GM18867 (cell line): ENCODE measurements at regions not wholly inside any gene's neighbourhood (a gene's known extent, or its start where the extent isn't known, plus 50 kb on each side); places are given as distances from the start of the nearest gene placed in this dataset.

ENCODE experiments used
- ATAC-seq: cut with Tn5 transposase; IDR thresholded peaks from one replicate; pipeline ENCODE4 v1.9.1; 2021; ENCODE audit warnings: mild to moderate bottlenecking, moderate library complexity; ENCODE audit not compliant: unreplicated experiment

- ATAC-seq, result peak; percentile 96
Measured at GRCh38 chr6:99219788-99220187, 129.7 kb downstream of the FAXC start.

- ATAC-seq, result no peak
Measured at GRCh38 chr6:99216959-99217358, 132.5 kb downstream of the FAXC start.

- ATAC-seq, result no peak
Measured at GRCh38 chr6:99195986-99196655, 153.4 kb downstream of the FAXC start.

- no peak for ATAC-seq
Measured at GRCh38 chr6:99192561-99192960, 156.9 kb downstream of the FAXC start.

- ATAC-seq, result peak; percentile 98
Measured at GRCh38 chr6:99189823-99190721, 159.4 kb downstream of the FAXC start.

- no peak for ATAC-seq
Measured at GRCh38 chr6:99187429-99187828, 162.0 kb downstream of the FAXC start.

- no peak for ATAC-seq
Measured at GRCh38 chr6:99186417-99186816, 163.1 kb downstream of the FAXC start.

GRCh38 chr6:99185525-99185924 lies 163.9 kb downstream of the FAXC start:
- ATAC-seq, result no peak

- ATAC-seq, result no peak
Measured at GRCh38 chr6:99184696-99185095, 164.8 kb downstream of the FAXC start.

GRCh38 chr6:99183066-99183465 lies 166.4 kb downstream of the FAXC start:
- ATAC-seq, result no peak

GRCh38 chr6:99181174-99181573 lies 168.3 kb downstream of the FAXC start:
- ATAC-seq, result no peak

- peak; percentile 54 for ATAC-seq
Measured at GRCh38 chr6:99178168-99178567, 171.3 kb downstream of the FAXC start.

GRCh38 chr6:99177736-99178135 lies 171.7 kb downstream of the FAXC start:
- no peak for ATAC-seq

- ATAC-seq, result peak; percentile 90
Measured at GRCh38 chr6:99165838-99166237, 183.6 kb downstream of the FAXC start.

- no peak for ATAC-seq
Measured at GRCh38 chr6:99152347-99152643, 197.2 kb downstream of the FAXC start.

- ATAC-seq, result peak; percentile 96
Measured at GRCh38 chr6:99151634-99152346, 197.7 kb downstream of the FAXC start.

GRCh38 chr6:99148761-99149160 lies 200.7 kb downstream of the FAXC start:
- no peak for ATAC-seq

- no peak for ATAC-seq
Measured at GRCh38 chr6:99148111-99148510, 200.4 kb upstream of the FBXL4 start.

GRCh38 chr6:99147206-99147605 lies 199.5 kb upstream of the FBXL4 start:
- ATAC-seq, result no peak

- no peak for ATAC-seq
Measured at GRCh38 chr6:99146711-99147110, 199.0 kb upstream of the FBXL4 start.

GRCh38 chr6:99145738-99146137 lies 198.0 kb upstream of the FBXL4 start:
- ATAC-seq, result peak; percentile 79
